ENCODE measurements at regions not wholly inside any gene's neighbourhood (a gene's known extent, or its start where the extent isn't known, plus 50 kb on each side); places are given as distances from the start of the nearest gene placed in this dataset.

- DNase-seq (ENCODE audit: low read depth) = peak; percentile 56
- H3K4me3 ChIP-seq (ENCODE audit: low read depth, low read length) = no peak overlapping the region
- no peaks in the 10 kb centered on the region for H3K36me3 ChIP-seq (ENCODE audit: control insufficient read depth, insufficient read depth, low read length)
- no peak for TF ChIP-seq CTCF (IDR thresholded peaks at IDR 0.05; ENCODE audit: insufficient read depth, low read length, poor library complexity, severe bottlenecking)
- no peaks in the 10 kb centered on the region for H3K27me3 ChIP-seq (ENCODE audit: control insufficient read depth, insufficient read depth, low read length)
Measured at GRCh38 chr6:14271789-14272736, 154.5 kb downstream of the CD83 start.

GRCh38 chr6:14272737-14273085, 155.1 kb downstream of the CD83 start:
- TF ChIP-seq CTCF (IDR thresholded peaks at IDR 0.05; ENCODE audit: insufficient read depth, low read length, poor library complexity, severe bottlenecking) = no peak
- Histone ChIP-seq H3K36me3 (ENCODE audit: control insufficient read depth, insufficient read depth, low read length) (no peaks in the 10 kb centered on the region), H3K27me3 (ENCODE audit: control insufficient read depth, insufficient read depth, low read length) (no peaks in the 10 kb centered on the region), H3K4me3 (ENCODE audit: low read depth, low read length) (no peak overlapping the region)
- no peak for DNase-seq (ENCODE audit: low read depth)

GRCh38 chr6:14273191-14273590, 155.6 kb downstream of the CD83 start:
- DNase-seq (ENCODE audit: low read depth) = no peak
- Histone ChIP-seq H3K27me3 (ENCODE audit: control insufficient read depth, insufficient read depth, low read length) (no peaks in the 10 kb centered on the region), H3K36me3 (ENCODE audit: control insufficient read depth, insufficient read depth, low read length) (no peaks in the 10 kb centered on the region), H3K4me3 (ENCODE audit: low read depth, low read length) (no peak overlapping the region)
- no peak for TF ChIP-seq CTCF (IDR thresholded peaks at IDR 0.05; ENCODE audit: insufficient read depth, low read length, poor library complexity, severe bottlenecking)

- Histone ChIP-seq H3K27me3 (ENCODE audit: control insufficient read depth, insufficient read depth, low read length) (no peaks in the 10 kb centered on the region), H3K36me3 (ENCODE audit: control insufficient read depth, insufficient read depth, low read length) (no peaks in the 10 kb centered on the region), H3K4me3 (ENCODE audit: low read depth, low read length) (no peak overlapping the region)
- TF ChIP-seq CTCF (IDR thresholded peaks at IDR 0.05; ENCODE audit: insufficient read depth, low read length, poor library complexity, severe bottlenecking) = no peak
- no peak for DNase-seq (ENCODE audit: low read depth)
Measured at GRCh38 chr6:14274016-14274415, 156.4 kb downstream of the CD83 start.

- no peak overlapping the region for H3K4me3 ChIP-seq (ENCODE audit: low read depth, low read length)
- no peak for DNase-seq (ENCODE audit: low read depth)
- H3K36me3 ChIP-seq (ENCODE audit: control insufficient read depth, insufficient read depth, low read length) = no peaks in the 10 kb centered on the region
- no peaks in the 10 kb centered on the region for H3K27me3 ChIP-seq (ENCODE audit: control insufficient read depth, insufficient read depth, low read length)
- TF ChIP-seq CTCF (IDR thresholded peaks at IDR 0.05; ENCODE audit: insufficient read depth, low read length, poor library complexity, severe bottlenecking) = no peak
Measured at GRCh38 chr6:14274546-14275492, 157.2 kb downstream of the CD83 start.
